GM18511 (cell line): ENCODE measurements at regions not wholly inside any gene's neighbourhood (a gene's known extent, or its start where the extent isn't known, plus 50 kb on each side); places are given as distances from the start of the nearest gene placed in this dataset.

Experiments used
- ATAC-seq: cut with Tn5 transposase; IDR thresholded peaks from one replicate; pipeline ENCODE4 v1.9.1; 2021; ENCODE audit warnings: mild to moderate bottlenecking, moderate library complexity; ENCODE audit not compliant: unreplicated experiment

GRCh38 chr5:118778941-118779340 lies 209.4 kb downstream of the DTWD2 start:
- no peak for ATAC-seq

- ATAC-seq = no peak
Observed at GRCh38 chr5:118777189-118777736, 211.1 kb downstream of the DTWD2 start.

- peak; percentile 47 for ATAC-seq
Observed at GRCh38 chr5:118776755-118777154, 211.6 kb downstream of the DTWD2 start.

GRCh38 chr5:118775790-118776499 lies 212.4 kb downstream of the DTWD2 start:
- ATAC-seq = peak; percentile 60

- ATAC-seq = no peak
Observed at GRCh38 chr5:118768607-118769175, 219.7 kb downstream of the DTWD2 start.

GRCh38 chr5:118762291-118762690 lies 226.1 kb downstream of the DTWD2 start:
- no peak for ATAC-seq

GRCh38 chr5:118761814-118762213 lies 226.5 kb downstream of the DTWD2 start:
- ATAC-seq = no peak

- no peak for ATAC-seq
Observed at GRCh38 chr5:118752969-118753368, 235.4 kb downstream of the DTWD2 start.

GRCh38 chr5:118736396-118736795 lies 252.0 kb downstream of the DTWD2 start:
- no peak for ATAC-seq

GRCh38 chr5:118733394-118733793 lies 255.0 kb downstream of the DTWD2 start:
- no peak for ATAC-seq

- ATAC-seq = no peak
Observed at GRCh38 chr5:118728191-118728590, 260.2 kb downstream of the DTWD2 start.

- ATAC-seq = no peak
Observed at GRCh38 chr5:118726891-118727290, 261.5 kb downstream of the DTWD2 start.

- peak; percentile 87 for ATAC-seq
Observed at GRCh38 chr5:118723021-118723338, 265.4 kb downstream of the DTWD2 start.

- ATAC-seq = peak; percentile 51
Observed at GRCh38 chr5:118722122-118723020, 266.0 kb downstream of the DTWD2 start.

GRCh38 chr5:118711727-118712126 lies 276.6 kb downstream of the DTWD2 start:
- no peak for ATAC-seq

- ATAC-seq = no peak
Observed at GRCh38 chr5:118705959-118706667, 282.2 kb downstream of the DTWD2 start.

- ATAC-seq = no peak
Observed at GRCh38 chr5:118703241-118703640, 285.1 kb downstream of the DTWD2 start.

GRCh38 chr5:118701791-118702190 lies 286.6 kb downstream of the DTWD2 start:
- ATAC-seq = no peak

GRCh38 chr5:118700510-118700909 lies 287.8 kb downstream of the DTWD2 start:
- no peak for ATAC-seq

GRCh38 chr5:118698774-118699173 lies 289.6 kb downstream of the DTWD2 start:
- ATAC-seq = no peak

GRCh38 chr5:118696076-118696475 lies 292.3 kb downstream of the DTWD2 start:
- no peak for ATAC-seq
